Right renal cortex interstitium (tissue), 3 donors: ENCODE measurements at regions not wholly inside any gene's neighbourhood (a gene's known extent, or its start where the extent isn't known, plus 50 kb on each side); places are given as distances from the start of the nearest gene placed in this dataset.
"Not testable (repeated sequence)": the region's sequence is repeated elsewhere in the genome, so short reads cannot be mapped to it uniquely, and the experiment has no call there.

Source experiments
- DNase-seq, 3 donors: peaks; one replicate each; pipeline ENCODE4 v3.0.0-alpha.2; 2013; ENCODE audit warnings: low read depth in 3 of 3, low spot score in 2 of 3

- no peak for DNase-seq
These were observed 1719.3 kb downstream of the HACE1 start for GRCh38 chr6:103140308-103141027.

- no peak for DNase-seq
These were observed 1720.3 kb downstream of the HACE1 start for GRCh38 chr6:103139377-103139776.

DNA sequence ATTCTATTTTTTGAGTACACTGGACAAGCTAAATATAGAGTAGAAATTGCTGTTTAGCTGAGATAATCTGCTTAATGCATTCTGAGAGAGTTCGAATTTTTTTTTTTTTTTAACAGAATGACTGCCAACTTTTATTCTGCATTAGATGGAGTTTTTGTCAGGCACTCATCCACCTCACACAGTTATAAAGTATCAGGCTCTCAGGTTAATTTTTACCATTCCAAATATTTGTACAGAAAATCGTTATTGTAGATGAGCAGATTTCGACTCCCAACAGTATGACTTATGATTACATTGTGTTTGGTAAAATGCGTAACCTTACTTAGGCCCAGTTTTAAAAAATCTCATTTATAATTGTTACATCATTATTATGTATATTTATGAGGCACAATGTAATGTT lies 1731.0 kb downstream of the GRIK2 start:
- DNase-seq = no peak

- peak; percentile 33 to 73 (median 67) for DNase-seq
These were observed 1729.5 kb downstream of the GRIK2 start for GRCh38 chr6:103122766-103123601.

DNA sequence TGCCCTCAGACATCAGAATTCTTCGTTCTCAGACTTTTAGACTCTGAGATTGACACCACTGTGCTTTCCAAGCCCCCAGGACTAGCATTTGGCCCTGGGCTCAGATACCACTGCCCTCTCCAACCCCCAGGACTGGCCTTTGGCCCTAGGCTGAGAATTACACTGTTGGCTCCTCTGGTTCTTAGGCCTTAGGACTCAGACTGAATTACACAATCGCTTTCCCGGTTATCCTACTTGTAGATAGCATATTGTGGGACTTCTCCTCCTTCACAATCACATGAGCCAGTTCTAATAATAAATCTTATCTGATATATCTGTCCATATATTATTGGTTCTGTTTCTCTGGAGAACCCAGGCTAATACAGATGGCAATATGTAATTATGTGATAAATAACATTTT lies 1725.5 kb downstream of the GRIK2 start:
- no peak for DNase-seq

- no peak for DNase-seq
These were observed 1721.1 kb downstream of the GRIK2 start for GRCh38 chr6:103114582-103114981.

- DNase-seq = no peak
These were observed 1719.9 kb downstream of the GRIK2 start for GRCh38 chr6:103113416-103113815.

- no peak for DNase-seq
These were observed 1714.5 kb downstream of the GRIK2 start for GRCh38 chr6:103107985-103108384.

DNA sequence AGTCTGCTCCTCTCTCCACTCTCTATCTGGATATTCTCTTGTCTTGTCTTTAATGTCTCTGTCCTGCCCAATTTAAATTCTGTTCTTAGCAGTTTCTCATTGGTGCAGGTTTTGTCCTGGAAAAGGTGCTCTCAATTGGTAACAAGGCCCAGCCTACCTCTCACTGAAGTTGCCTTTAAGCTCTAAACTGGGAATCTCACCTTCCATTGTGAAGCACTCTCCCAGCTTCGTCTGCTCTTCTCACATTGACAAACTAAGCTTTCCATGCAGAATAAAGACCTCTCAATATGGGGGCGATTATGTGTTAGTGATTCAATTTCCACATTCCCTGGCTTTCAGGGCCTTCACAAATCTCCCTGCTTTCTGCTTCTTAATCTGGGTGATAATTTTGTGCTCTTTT lies 1712.2 kb downstream of the GRIK2 start:
- no peak for DNase-seq

- no peak for DNase-seq
These were observed 1707.8 kb downstream of the GRIK2 start for GRCh38 chr6:103101267-103101666.

GRCh38 chr6:103092414-103092813 lies 1698.9 kb downstream of the GRIK2 start:
- not testable (repeated sequence) for DNase-seq

- DNase-seq = no peak
These were observed 1692.3 kb downstream of the GRIK2 start for GRCh38 chr6:103085801-103086200.

DNA sequence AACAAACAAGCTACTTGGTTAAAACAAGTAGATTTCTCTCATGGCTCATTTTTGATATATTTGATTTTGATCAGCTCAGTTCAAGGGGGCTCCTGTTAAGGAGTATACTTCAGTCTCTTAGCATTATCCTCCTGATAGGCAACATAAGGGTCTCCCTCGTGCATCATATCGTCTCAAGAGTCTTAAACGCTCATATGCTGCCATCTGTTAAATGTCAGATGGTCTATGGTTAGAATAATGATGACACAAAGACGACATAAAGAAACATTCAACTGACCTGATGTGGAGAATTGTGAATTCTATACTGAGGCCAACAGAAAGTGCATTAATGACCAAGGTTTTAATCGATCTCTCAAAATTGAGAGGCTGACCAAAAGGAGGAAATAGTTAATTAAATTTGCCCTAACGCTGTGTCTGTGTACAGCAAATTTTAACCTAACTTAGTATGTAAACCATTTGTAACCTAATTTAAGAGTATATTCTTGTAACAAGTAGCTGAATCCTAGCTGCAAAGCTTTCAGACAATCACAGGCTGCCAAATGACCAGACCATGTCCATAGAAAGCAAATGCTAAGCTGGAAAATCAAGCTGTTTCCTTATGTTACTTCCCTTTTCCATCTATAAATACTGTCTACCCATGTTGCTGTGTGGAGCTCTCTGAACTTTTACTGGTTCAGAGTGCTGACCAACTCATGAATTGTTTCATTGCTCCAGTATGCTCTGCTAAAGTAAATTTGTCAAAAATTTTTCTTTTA lies 1688.5 kb downstream of the GRIK2 start:
- DNase-seq = no peak

DNA sequence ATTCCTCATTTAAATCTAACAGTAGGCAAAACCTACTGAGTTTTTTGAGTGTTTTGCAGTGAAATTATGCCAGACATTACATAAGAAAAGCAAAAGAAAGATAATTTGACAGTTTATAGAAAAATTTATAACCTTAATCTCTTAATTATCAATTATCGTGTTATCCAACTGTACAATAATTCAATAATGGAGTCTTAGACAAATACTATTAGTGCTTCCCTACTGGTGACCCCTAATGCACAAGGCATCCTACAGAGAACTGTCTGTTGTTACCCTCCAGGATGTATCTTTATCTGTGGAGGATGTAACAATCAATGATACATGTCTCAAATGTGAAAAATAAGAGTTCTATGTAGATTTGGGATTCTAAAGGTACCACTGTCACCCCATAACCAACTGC lies 1687.6 kb downstream of the GRIK2 start:
- DNase-seq = no peak

- no peak for DNase-seq
These were observed 1687.0 kb downstream of the GRIK2 start for GRCh38 chr6:103080497-103080896.

GRCh38 chr6:103079867-103080266 lies 1686.4 kb downstream of the GRIK2 start:
- DNase-seq = no peak

DNA sequence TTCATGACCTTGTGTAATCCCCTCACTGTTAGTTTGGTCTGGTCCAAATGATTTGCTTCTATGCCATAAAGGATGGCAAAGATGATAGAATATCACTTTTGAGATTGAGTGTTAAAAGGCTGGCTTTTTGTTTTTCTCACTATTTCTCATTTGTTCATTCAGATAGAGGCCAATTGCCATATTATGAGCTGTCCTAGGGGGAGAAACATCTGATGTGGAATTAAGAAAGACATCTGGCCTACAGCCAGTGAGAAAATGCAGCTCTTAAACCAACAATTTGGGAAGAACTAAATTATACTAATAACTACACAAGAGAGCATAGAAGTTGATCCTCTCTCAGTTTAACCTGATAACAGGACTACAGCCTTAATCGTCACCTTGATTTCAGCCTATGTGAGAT lies 1668.6 kb downstream of the GRIK2 start:
- DNase-seq = no peak

- no peak for DNase-seq
These were observed 1654.1 kb downstream of the GRIK2 start for GRCh38 chr6:103047567-103047966.

DNA sequence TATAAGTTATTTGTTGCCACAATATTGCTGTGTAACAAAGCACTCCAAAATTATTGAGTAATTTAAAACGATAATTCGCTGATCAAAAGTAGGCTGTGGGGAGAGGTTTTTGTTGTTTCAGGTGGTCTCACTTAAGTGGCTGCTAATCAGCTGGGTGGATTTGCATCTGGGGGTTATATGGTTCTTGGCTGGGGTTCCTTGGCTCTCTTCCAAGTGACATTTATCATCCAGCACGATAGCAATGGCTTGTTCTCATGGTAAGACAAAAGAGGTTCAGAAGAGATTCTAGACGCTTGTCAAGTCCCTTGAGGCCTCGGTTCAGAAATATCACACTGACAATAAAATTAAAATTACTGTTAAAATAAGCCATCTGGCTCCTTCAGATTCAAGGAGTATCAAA lies 1648.8 kb downstream of the GRIK2 start:
- no peak for DNase-seq

DNA sequence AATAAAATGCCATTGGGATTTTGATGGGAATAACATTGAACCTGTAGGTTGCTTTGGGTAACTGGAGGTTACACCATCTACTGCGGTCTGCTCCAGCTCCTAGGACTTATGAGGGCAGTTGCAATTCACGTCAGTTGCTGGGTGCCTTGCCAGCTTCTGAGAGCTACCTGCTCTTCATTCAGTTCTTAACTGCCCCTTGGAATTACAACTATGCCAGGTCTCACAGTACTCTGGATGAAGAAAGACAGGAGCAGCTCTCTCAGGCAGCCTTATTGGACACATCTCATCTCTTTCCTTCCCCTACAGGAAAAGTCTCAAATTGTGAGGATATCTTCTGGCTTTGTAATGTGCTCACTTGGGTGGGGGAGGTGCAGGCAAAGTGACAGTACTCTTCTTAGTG lies 1643.3 kb downstream of the GRIK2 start:
- no peak for DNase-seq

- DNase-seq = no peak
These were observed 1633.9 kb downstream of the GRIK2 start for GRCh38 chr6:103027271-103027931.
